A549 (cell line): ENCODE measurements at regions not wholly inside any gene's neighbourhood (a gene's known extent, or its start where the extent isn't known, plus 50 kb on each side); places are given as distances from the start of the nearest gene placed in this dataset.

ENCODE experiments used
- BHLHE40 ChIP-seq: IDR thresholded peaks from 2 replicates; pipeline ENCODE4 v1.6.1; 2012; ENCODE audit warnings: low read depth, low read length, inconsistent platforms
- CHD2 ChIP-seq: fragments of 150-350 bp; IDR thresholded peaks from 2 replicates; pipeline ENCODE4 v1.6.1; 2014; ENCODE audit warnings: low read length; ENCODE audit not compliant: partially characterized antibody
- CTCF ChIP-seq: fragments of >200 bp; sonication (Bioruptor Twin); formaldehyde crosslinking; IDR thresholded peaks from 3 replicates; pipeline ENCODE4 v1.5.1; 2016
- HEYL ChIP-seq: fragments of 250-450 bp; sonication (Bioruptor Pico); IDR thresholded peaks from 2 replicates; pipeline ENCODE4 v1.8.0; 2021; ENCODE audit warnings: mild to moderate bottlenecking, moderate library complexity
- JUNB ChIP-seq: fragments of >200 bp; sonication (Bioruptor Twin); formaldehyde crosslinking; IDR thresholded peaks from 2 replicates; pipeline ENCODE4 v1.6.1; 2016
- MAX ChIP-seq: IDR thresholded peaks from 2 replicates; pipeline ENCODE4 v1.6.1; 2012
- POLR2A ChIP-seq: IDR thresholded peaks from 2 replicates; pipeline ENCODE4 v1.6.1; 2012; ENCODE audit warnings: mild to moderate bottlenecking, low read length
- RCOR1 ChIP-seq: fragments of 150-350 bp; IDR thresholded peaks from 2 replicates; pipeline ENCODE4 v1.6.1; 2014; ENCODE audit warnings: antibody characterized with exemption, low read length, low read depth

GRCh38 chr6:9484091-9484490, 930.8 kb downstream of the TFAP2A start:
- TF ChIP-seq CTCF (no peak), POLR2A (no peak), BHLHE40 (no peak), RCOR1 (no peak), HEYL (CRISPR knock-in tag) (no peak), CHD2 (no peak), MAX (no peak), JUNB (no peak)
